GM23248 (cell line): ENCODE measurements at regions not wholly inside any gene's neighbourhood (a gene's known extent, or its start where the extent isn't known, plus 50 kb on each side); places are given as distances from the start of the nearest gene placed in this dataset.

Experiments used
- EZH2 ChIP-seq: fragments of 200-600 bp; sonication (generic); IDR thresholded peaks from 2 replicates; pipeline ENCODE4 v1.6.1; 2018; ENCODE audit warnings: antibody characterized with exemption, mild to moderate bottlenecking; ENCODE audit not compliant: insufficient read depth, poor library complexity, severe bottlenecking
- EZH2phosphoT487 ChIP-seq: fragments of 200-600 bp; sonication (generic); IDR thresholded peaks from 2 replicates; pipeline ENCODE4 v1.6.1; 2018; ENCODE audit warnings: antibody characterized with exemption, moderate library complexity, mild to moderate bottlenecking, low read depth; ENCODE audit not compliant: insufficient read depth

GRCh38 chr11:97280347-97280746 lies 890.5 kb downstream of the JRKL start:
- TF ChIP-seq EZH2: no peak
- no peak for TF ChIP-seq EZH2phosphoT487
